ENCODE measurements at regions not wholly inside any gene's neighbourhood (a gene's known extent, or its start where the extent isn't known, plus 50 kb on each side); places are given as distances from the start of the nearest gene placed in this dataset.

- no peak for TF ChIP-seq CTCF (conservative IDR thresholded peaks at IDR 0.05; ENCODE audit: low read depth in 2 of 2)
- no peak for TF ChIP-seq ZNF114 (CRISPR knock-in tag; IDR thresholded peaks at IDR 0.05)
- TF ChIP-seq REST (IDR thresholded peaks at IDR 0.05; ENCODE audit: unreplicated experiment), result no peak
- TF ChIP-seq POLR2AphosphoS5 (IDR thresholded peaks at IDR 0.05; ENCODE audit: low read depth), result no peak
- no peak for TF ChIP-seq ETS1 (IDR thresholded peaks at IDR 0.05)
- no peak for TF ChIP-seq EZH2 (IDR thresholded peaks at IDR 0.05; ENCODE audit: low read depth, unreplicated experiment)
- no peak for TF ChIP-seq NANOG (IDR thresholded peaks at IDR 0.05; ENCODE audit: borderline replicate concordance)
- no peak for TF ChIP-seq ZNF331 (CRISPR knock-in tag; IDR thresholded peaks at IDR 0.05; ENCODE audit: low read depth)
- TF ChIP-seq EZH2phosphoT487 (IDR thresholded peaks at IDR 0.05; ENCODE audit: unreplicated experiment), result no peak
Observed at GRCh38 chr11:56885854-56886253, 102.9 kb upstream of the OR5AK2 start (continued).

- no peaks in the 10 kb centered on the region for H3K27me3 Mint-ChIP-seq (ENCODE audit: insufficient read depth, low read depth, poor library complexity)
- H3K36me3 ChIP-seq (ENCODE audit: insufficient read depth), result no peaks in the 10 kb centered on the region
- H2AFZ ChIP-seq, result peak overlapping the region; percentile 80
- H3K27ac ChIP-seq (ENCODE audit: low read depth), result no peak overlapping the region
- no peak overlapping the region for H3K4me2 ChIP-seq
- H3K36me3 Mint-ChIP-seq (ENCODE audit: low read depth), result no peaks in the 10 kb centered on the region
- ATAC-seq (peak; percentile 56; the same call in 2 of the 3 replicates), DNase-seq (ENCODE audit: low spot score) (peak; percentile 2)
- H3K4me3 ChIP-seq, result no peak overlapping the region
- no peaks in the 10 kb centered on the region for H3F3A ChIP-seq (replicated peaks; ENCODE audit: low read depth)
- no peak overlapping the region for H3K4me3 Mint-ChIP-seq
- no peaks in the 10 kb centered on the region for H4K20me1 ChIP-seq (replicated peaks; ENCODE audit: insufficient read depth)
- no peaks in the 10 kb centered on the region; the same call in 2 of the 3 replicates for H3K9me3 Mint-ChIP-seq
- no peaks in the 10 kb centered on the region for H3K4me1 ChIP-seq (ENCODE audit: insufficient read depth)
- no peaks in the 10 kb centered on the region for H3K27me3 ChIP-seq (ENCODE audit: insufficient read depth)
- 0 out of 2 replicates have a peak overlapping the region, but pooled peaks have one; percentile 47 for H3K27ac Mint-ChIP-seq
- no peaks in the 10 kb centered on the region for H3K9me2 ChIP-seq (ENCODE audit: insufficient read depth)
- H3K79me2 ChIP-seq (replicated peaks; ENCODE audit: insufficient read depth), result no peaks in the 10 kb centered on the region
- H3K4me1 Mint-ChIP-seq, result peaks cover 3% of the 10 kb centered on the region; the same call in 2 of the 3 replicates
- TF ChIP-seq JUNB (IDR thresholded peaks at IDR 0.05; ENCODE audit: unreplicated experiment), result no peak
- no peak for TF ChIP-seq ZNF462 (CRISPR knock-in tag; IDR thresholded peaks at IDR 0.05)
- TF ChIP-seq ETS1 (IDR thresholded peaks at IDR 0.05), result no peak
- TF ChIP-seq CREB1 (CRISPR knock-in tag; IDR thresholded peaks at IDR 0.05; ENCODE audit: low read depth), result no peak
- no peak for TF ChIP-seq NANOG (IDR thresholded peaks at IDR 0.05; ENCODE audit: borderline replicate concordance)
Observed at GRCh38 chr11:56885177-56885576, 103.5 kb upstream of the OR5AK2 start.

Data from GM23338 (cell line).